GM19372 (cell line): ENCODE measurements at regions not wholly inside any gene's neighbourhood (a gene's known extent, or its start where the extent isn't known, plus 50 kb on each side); places are given as distances from the start of the nearest gene placed in this dataset.
"Not testable (repeated sequence)": the region's sequence is repeated elsewhere in the genome, so short reads cannot be mapped to it uniquely, and the experiment has no call there.

Experiments
- ATAC-seq: cut with Tn5 transposase; IDR thresholded peaks from one replicate; pipeline ENCODE4 v1.9.1; 2021; ENCODE audit warnings: mild to moderate bottlenecking, low read depth, moderate library complexity; ENCODE audit not compliant: unreplicated experiment

DNA sequence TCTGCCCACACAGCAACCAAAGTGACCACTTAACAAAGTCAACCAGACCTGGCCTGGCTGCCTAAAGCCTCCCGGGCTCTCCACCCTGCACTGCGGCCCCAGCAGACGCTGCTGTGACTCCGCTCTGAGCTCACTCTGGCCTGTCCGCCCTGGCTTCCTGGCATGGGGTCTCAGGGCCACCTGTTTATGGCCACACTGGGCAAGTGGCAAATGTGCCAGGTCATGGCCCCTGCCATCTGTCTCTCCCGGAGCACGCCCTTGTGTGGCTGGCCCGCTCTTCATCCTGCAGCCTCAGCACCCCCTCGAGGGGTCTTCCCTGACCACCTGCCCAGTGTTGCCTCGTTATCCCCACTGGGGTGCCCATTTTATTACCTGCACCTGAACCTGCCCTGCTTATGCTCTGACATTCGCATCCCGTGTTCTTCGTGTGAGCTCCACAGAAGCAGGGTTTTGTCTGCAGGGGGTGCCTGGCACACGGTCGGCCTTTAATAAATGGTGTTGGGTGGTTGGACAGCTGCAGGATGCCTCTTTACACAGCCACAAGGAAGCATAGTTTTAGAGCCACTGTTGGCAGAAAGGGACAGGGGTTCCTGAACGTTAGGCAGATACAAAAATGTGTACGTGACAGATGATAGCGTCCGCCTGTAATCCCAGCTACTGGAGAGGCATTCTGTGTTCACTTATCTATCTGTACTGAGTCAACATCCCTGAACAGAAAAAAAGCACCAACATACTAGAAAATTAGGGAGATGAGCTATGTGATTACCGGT lies 785.6 kb downstream of the TBC1D22A start:
- no peak for ATAC-seq

DNA sequence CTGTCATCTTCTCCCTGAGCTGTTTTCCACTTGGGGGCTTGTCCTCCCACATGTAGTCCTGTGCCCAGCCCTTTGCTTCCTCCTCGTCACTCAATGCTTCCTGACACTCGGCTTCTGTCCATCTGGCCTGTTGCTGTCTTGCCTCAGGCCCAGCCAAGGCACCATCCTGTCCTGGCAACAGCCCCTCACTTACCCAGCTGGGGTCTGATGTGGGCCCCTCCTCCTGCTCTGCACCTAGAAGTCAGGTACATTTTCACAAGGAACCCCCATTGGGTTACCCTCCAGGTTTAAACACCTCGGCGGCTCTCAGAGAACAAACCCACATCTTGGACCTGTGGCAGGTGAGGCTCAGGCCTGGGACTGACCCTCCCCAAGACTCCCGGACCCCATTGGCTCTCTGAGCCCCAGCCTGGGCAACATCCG lies 784.8 kb downstream of the TBC1D22A start:
- no peak for ATAC-seq

DNA sequence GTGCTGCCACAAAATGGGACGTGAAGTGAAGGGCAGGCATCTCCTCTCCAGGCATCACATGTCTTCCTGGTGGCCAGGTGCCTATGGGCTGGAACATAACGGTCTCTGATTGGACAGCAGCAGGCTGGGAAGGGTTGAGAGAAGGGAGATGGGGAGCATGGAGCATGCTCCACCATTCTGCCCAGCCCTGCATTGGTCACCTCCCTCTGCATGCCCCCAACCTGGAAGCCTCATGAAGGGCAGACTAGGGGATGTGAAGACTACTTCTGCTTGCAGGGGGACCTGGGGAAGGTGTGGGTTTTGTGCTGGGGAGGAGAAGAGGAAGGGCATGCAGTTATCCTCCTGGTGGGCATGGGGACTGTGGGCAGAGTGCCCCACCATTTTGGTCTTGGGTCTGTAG lies 782.2 kb downstream of the TBC1D22A start:
- no peak for ATAC-seq

DNA sequence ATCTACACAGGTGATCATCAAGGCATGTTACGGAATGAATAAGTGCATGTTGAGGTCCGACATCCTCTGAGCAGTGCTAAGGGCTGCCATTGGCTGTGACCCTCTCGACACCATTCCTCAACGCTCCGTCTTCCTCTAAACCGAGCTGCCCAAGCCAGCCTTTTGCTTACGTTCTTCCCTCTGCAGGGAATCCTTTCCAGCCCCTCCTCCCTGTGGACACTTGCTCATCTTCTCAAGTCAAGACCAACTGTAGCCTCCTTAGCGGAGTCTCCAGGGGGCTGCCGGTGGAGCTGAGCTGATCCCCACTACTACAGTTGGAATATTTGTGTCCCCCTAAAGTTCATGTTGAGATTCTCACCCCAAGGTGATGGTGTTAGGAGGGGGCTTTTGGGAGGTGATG lies 781.0 kb downstream of the TBC1D22A start:
- ATAC-seq, result no peak

DNA sequence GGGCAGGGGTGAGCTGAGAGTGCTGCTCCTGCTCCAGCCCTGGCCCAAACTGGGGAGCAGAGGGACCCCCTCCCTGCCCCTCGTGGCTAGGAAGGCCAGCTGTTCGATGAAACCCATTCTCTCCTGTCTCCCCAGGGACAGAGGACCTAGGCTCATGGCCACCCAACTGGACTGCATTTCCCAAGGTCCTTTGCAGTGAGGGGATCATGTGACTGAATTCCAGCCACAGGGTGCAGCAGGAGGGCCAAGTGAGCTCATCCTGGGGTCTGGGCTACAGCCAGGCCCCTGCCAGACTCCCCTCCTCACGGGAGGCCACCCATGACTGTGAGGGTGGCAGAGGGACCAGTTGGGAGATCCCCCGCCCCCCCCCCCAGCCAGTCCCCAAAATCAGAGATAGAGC lies 777.6 kb downstream of the TBC1D22A start:
- no peak for ATAC-seq

DNA sequence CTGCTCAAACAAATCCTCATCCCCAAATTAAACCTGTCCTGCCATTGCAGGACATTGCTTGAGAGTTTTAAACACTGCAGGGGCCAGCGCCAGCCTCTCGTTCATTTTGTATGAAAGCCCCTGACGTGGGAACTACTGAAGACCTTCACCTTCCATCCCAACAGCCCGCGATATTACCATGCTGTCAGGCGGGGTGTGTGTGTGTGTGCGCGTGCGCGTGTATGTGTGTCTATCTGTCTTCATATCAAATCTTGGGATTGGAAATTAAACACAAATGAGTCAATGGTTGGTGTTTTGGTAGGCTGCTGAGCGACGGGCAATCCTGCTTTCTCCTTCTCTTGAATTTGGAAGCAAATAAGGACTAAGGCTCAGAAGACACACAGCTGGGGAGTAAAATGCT lies 776.9 kb downstream of the TBC1D22A start:
- ATAC-seq, result no peak

DNA sequence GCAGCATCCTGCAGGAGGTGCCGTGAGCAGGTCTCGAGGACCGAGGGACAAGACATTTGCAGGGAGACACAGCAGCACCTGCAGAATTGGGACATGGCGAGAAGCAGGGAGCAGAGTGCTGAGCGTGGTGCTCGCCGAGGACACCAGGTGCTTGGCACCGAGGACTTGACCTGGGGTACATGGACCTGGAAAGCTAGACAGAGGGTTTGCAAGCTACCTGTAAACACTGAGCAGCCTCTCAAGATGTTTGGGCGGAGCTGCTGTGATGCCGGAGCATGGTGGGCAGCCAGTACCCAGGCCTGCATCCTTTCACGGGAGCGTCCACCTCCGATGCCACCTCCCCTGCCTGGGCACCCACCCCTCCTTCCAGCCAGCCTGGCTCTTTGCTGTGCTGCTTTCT lies 773.2 kb downstream of the TBC1D22A start:
- ATAC-seq, result no peak

DNA sequence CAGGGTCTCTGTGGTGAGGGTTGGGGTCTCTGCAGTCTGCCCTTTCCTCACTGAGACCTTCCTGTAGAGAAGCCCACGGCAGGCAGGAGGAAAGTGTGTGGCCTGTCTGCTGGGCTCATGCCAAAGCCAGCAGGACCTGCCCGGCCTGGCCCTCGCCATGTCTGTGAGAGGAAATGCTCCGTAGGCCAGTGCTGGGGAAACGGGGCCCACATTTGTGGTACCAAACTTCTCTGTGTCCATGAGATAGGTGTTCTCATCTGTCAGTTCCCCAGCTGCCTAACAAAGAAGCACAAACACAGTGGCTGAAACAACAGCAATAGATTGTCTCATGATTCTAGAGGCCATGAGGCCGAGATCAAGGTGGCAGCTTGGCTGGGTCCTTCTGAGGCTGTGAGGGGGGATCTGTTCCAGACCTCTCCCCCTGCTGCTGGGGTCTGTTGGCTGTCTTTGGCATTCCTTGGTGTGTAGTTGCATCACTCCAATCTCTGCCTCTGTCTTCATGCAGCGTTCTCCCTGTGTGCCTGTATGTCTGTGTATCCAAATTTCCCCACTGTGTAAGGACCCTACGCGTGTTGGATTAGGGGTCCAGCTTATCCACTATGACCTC lies 772.5 kb downstream of the TBC1D22A start:
- ATAC-seq, result no peak

DNA sequence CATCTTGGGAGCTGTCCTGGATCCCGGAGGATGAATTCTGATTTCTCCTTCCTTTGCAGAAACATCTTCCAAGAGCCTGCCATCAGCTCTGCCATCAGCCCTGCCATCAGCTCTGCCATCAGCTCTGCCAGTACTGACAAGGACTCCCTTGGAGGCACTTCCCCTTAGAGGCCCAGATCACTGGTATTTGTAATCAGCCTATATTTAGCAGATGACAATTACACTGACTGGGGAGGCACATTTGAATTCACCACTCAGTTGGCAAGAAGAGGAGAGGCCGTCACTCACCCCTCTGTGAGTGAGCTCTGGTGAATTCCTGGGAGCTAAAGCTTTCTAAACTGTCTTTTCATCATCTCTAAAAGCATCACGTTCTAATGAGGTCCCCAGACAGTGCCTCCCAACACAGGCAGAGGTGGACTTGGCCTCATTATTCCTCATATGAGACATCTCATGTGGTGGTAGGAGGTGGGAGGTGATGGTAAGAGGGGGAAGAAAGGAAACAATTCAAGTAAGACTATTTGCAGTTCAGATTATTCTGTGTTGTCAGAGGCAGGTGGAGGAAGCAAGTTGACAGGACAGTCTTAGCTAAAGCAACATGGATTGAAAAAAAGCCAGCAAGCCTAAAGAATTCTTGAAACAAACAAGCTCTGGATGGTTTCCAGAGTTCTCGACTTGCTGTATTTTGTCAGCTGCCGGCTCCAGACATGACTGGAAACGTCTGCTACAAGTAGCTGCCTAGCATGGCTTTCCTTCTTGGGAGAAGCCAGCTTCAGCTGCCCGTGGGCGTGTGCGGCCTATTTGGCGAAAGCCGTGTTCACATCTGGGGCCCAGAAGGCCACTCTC lies 771.7 kb downstream of the TBC1D22A start:
- no peak for ATAC-seq

DNA sequence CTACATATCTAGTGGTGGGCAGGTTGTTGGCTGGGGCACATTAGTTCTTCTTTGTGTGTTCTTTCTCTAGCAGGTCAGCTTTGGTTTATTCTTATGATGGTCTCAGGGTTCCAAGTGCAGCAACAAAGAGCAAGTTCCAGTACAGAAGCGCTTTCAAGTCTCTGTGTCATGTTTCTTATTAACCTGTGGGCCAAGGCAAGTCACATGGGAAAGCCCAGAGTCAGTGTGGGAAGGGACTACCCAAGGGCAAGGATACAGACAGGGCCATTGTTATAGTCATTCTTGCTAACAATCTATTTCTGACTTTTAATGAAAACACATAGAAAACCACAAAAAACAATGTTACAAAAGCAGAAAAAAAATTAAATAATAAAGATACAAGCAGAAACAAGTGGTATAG lies 754.6 kb downstream of the TBC1D22A start:
- no peak for ATAC-seq

DNA sequence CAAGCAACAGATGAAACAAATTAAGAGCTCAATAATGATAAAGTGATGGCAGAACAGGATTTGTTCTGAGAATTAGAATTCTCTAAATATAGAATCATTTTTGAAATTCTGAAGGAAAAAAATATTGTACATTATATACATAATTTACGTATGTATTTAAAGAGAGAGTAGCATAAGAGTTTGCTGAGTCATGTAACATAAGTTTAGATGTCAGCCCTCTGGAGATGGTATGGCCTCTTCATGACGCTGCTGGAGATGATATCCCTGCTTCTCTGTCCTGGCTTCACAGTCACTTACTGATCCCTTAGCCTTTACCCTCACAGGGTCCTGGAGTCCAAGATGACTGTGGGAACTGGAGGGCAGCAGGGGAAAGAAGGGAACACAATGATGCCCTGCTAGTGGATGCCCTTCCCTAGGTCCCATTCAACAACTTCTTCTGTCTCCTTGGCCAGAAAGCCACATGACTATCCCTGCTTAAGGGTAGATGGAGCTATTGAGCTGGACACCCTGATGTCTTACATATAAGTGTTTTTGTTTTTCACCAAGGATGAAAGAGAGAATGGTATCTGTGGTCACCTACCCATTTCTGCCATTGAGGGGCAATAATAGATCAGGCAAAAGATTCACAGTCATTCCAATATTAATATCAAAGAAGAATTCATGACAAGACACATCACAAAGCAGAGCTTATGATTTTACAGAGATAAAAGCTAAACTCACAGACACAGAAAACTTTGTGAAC lies 753.1 kb downstream of the TBC1D22A start:
- no peak for ATAC-seq

DNA sequence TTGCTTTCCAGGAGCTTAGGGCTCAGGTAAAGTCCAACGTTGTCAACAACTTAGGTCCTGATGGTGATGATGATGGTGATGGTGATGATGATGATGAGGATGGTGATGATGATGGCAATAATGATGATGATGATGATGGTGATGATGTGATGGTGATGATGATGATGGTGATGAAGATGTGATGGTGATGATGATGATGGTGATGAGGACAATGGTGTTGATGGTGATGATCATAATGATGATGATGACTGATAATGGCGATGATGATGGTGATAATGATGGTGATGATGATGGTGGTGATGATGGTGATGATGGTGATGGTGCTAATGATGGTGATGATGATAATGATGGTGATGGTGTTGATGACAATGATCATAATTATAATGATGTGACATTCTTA lies 750.2 kb downstream of the TBC1D22A start:
- no peak for ATAC-seq

DNA sequence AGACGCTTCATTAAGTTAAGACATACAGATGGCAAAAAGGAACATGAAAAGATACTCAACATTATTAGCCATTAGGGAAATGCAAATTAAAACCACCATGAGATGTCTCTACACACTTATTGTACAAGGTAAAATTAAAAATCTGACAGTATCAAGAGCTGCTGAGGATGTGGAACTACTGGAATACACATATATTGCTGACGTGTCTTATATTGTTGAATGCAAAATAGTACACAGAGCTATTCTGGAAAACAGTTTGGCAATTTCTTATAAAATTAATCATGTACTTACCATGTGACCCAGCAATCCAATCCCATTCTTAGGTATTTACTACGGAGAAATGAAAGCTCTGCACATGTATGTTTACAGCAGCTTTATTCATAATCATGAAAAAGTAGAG lies 742.5 kb downstream of the TBC1D22A start:
- ATAC-seq, result no peak

DNA sequence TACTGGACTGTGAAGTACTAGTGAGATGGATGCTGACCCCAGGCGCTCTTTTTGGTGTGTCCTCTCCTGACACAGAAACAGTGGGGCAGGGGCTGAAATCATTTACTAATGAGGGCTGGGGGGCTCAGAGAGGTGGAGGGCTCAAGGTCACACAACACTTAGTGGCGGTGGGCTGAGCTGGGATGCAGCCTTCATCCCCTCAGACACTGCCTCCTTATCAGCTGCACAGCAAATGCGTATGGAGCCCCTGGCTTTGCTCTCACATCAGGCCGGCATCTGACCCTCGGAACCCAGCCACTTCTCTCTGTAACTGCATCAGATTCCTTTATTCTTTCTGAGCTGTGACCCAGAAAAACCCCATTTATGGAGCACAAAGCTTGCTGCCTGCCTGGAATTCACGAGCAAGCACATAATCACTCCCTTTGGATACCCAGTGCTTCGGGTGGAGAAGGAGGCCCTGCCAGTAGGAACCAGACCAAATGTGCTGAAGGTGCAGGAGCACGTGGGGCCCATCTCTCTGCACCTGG lies 736.6 kb downstream of the TBC1D22A start:
- no peak for ATAC-seq

DNA sequence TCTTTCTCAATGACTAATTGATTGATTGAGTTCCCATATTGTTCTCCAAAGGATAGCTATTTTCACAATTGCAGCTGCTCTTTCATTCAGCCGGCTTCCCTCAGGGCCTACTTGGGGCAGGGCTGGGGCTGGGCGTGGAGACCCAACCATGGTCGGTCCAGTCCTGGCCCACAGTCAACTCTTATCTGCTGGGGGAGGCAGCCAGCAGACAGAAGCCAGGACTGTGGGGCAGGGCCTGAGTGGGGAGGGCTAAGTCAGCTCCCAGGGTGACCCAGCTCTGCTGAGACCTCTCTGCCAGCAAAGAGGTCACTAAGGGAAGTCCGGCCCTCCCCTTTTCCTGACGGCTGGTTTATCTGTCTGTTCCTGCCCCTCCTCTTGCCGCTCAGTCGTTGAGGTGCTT lies 735.2 kb downstream of the TBC1D22A start:
- ATAC-seq, result no peak

DNA sequence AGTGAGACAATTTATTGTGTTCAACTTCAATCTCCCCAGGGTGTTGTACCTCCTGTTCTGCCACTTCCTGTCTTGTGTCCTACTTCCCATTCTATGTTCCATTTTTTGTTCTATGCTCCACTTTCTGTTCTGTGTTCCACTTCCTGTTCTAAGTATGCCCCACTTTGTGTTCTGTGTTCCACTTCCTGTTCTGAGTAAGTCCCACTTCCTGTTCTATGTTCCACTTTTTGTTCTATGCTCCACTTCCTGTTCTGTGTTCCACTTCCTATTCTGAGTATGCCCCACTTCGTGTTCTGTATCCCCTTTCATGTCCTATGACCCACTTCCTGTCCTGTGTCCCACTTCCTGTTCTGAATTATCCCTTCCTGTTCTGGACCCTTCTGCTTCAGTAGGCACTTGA lies 732.7 kb downstream of the TBC1D22A start:
- no peak for ATAC-seq

DNA sequence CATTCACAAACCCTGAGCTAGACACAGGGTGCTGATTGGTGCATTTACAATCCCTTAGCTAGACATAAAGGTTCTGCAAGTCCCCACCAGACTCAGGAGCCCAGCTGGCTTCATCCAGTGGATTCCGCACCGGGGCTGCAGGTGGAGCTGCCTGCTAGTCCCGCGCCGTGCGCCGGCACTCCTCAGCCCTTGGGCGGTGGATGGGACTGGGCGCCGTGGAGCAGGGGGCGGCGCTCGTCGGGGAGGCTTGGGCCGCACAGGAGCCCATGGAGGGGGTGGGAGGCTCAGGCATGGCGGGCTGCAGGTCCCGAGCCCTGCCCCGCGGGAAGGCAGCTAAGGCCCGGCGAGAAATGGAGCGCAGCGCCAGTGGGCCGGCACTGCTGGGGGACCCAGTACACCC lies 725.7 kb downstream of the TBC1D22A start:
- not testable (repeated sequence) for ATAC-seq

DNA sequence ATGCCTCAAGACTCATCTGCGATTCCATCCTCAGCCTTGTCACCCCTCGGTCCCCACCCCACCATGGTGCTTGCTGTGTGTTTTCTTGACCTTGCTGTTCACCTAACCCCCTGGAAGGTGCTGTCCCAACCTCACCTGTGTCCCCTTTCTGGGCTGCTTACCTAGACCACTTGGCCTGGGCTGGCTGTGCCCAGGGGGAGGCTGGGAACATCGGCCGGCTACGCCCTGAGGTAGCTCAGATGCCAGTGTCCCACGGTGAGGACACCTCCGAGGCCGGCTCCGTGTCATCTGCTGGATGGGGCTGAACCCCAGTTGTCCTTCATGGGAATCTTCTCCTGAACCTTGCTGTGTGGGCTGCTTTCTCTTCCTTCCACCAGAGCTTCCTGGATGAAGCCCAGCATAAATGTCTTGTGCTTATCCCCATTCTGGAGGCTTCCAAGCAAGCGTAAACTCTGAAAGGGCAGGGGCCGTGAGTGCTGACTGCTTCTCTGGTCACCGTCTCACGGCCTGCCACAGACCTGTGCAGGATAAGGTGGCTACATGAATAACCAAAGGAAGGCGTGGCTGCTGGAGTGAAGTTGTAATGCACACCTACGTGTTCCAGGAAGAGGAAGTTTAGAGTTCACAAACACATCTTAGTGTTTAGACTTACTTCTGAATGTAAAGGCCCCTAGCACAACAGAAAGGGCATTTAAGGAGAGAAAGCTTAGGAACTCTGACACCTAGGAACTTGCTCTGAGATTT lies 724.3 kb downstream of the TBC1D22A start:
- ATAC-seq, result no peak

DNA sequence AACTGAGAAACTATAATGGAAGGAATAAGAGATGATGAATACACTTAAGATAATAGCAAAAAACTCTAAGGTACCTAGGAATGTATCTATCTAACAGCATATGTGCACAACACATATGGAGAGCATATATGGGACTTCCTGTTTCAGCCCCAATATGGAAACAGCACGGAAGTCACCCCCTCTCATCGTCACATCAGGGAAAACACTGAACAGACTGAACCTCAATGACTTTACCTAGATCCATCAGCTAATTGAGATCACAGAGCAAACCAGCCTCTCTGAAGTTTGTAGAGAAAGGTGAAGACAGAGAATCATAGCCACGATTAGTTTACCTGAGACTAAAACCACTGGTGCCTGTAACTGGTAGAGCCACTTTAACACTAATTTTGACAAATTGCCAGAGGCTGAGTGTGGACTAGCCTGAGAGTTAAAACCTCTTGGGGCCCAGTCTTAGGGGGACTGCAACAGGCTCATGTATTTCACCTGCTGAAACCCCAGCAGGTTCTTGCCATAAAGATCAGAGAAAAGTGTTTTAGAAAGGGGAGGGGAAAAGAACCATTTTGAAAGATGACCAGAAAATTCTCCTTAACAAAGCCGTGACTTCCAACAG lies 722.6 kb downstream of the TBC1D22A start:
- ATAC-seq, result no peak
